Activated T-cell treated with anti-CD3 and anti-CD28 coated beads for 48 hours (primary cell): ENCODE measurements at regions not wholly inside any gene's neighbourhood (a gene's known extent, or its start where the extent isn't known, plus 50 kb on each side); places are given as distances from the start of the nearest gene placed in this dataset.
"Not testable (repeated sequence)": the region's sequence is repeated elsewhere in the genome, so short reads cannot be mapped to it uniquely, and the experiment has no call there.

Experiments used
- DNase-seq: peaks from one replicate; pipeline ENCODE4 v3.0.0-alpha.2; 2020; ENCODE audit warnings: low read depth

DNA sequence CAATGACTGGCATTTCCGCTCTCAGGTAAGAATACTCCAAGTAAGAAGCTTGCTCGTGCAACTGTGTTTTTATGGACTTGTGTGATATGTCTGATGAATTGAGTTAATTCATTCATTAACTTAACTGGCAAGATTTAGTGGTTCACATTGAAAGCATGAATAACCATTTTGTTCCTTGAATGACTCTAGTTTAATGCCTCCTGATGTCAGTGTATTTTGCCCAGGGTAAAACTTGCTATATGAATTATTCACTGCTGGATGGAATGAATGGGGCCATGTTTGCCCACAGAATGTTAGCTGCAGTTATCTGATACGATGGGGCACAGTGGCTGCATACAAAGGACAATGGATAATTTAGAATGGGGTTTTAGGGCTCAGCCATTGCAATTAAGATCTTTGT, 124.1 kb downstream of the ZNF365 start:
- DNase-seq: no peak

GRCh38 chr10:62500116-62500515, 125.9 kb downstream of the ZNF365 start:
- not testable (repeated sequence) for DNase-seq

- DNase-seq: no peak
Observed at GRCh38 chr10:62501547-62501946, 127.4 kb downstream of the ZNF365 start.

DNA sequence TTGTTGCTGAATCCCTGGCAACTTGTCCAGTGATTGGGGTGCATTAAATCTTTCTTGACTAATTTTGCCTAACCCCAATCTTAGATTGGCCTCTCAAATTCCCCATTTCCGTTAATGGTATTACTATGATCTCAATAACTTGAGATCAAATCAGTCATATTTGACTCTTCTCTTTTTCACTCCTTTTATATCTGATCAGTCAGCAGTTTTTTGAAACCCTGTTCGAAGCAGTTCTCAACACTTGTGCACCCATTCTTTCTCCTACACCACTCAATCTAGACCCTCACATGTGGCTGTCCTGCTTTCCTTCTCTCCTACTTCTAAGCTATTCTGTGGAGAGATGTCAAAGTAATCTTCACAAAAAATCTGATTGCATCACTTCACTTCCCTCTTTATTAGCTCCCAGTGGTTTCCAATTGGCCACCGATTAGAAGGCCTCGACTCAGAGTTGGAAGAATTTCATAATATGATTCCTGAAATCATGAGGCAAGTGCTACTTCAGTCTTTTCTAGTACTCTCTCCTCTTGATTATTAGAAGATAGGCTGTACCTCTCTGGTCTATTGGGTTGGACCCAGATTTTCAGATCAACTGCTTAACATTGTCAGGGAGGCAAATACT, 128.9 kb downstream of the ZNF365 start:
- no peak for DNase-seq

- no peak for DNase-seq
Observed at GRCh38 chr10:62503872-62504271, 129.7 kb downstream of the ZNF365 start.

- DNase-seq: no peak
Observed at GRCh38 chr10:62506371-62506770, 132.2 kb downstream of the ZNF365 start.

DNA sequence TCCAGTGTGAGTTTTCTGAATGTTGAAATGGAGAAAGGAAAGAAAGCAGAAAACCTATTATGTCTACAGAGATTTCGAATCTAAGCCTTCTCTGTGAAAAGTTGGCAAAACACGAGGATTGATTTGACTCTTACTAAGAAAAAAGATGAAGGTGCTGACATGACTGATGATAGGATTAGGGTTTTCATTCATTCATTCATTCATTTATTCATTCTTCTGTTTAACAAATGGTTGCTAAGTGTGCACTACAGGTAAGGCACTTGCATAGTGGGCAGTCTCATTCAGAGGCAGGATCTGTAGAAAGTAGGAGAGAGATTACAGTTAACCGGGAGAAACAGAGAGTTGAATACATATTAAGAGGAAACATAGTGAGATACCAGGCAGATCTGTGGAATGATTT, 137.1 kb downstream of the ZNF365 start:
- no peak for DNase-seq

DNA sequence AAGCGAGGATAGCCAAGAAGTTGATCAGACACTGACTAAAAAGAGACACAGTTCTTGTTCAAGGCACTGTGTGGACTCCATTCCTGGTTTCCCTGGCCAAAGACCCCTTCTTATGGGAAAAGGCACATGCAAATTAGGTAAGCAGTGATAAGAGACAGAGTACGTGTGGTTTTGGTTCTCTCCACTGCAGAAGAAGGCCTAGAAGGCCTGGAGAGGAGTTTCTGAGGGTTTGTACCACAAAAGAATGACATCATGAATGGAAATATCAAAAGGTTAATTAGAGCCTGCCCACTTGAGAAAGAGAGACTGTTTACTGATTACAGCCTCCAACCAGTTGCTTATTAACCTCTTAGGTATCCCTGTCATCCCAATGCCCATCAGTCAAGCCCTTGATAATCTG, 137.5 kb downstream of the ZNF365 start:
- DNase-seq: no peak

DNA sequence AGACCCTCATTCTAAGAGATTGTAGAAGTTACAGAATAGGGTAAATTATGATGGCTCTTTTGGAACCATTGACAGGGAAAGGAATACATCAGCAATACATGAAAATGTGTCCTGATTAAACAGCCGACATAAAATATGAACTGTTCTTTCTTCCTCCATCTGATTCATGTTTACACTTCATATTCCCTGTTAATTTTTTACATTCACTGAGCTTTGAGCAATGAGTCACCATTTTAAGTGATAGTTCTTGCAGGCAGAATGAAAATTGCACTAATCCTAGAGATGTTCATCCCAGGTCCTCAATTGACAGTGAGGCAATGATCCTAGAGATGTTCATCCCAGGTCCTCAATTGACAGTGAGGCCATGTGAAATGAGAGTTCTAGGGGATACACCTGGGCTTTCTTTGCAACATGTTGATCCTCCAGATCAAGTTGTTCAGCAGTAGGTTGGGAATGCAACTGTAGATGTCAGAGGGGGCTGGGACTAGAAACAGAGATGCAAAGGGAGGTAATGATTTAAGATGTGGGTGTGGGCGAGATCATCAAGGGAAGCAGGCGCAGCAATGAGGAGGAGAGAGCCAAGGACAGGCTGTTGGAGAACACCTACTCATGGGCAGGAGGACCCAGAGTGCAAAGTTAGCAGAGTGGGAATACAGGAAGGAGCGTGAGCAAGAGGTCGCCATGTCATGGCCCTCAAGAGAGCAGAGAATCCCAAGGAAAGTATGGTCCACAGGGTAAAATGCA, 138.7 kb downstream of the ZNF365 start:
- no peak for DNase-seq

DNA sequence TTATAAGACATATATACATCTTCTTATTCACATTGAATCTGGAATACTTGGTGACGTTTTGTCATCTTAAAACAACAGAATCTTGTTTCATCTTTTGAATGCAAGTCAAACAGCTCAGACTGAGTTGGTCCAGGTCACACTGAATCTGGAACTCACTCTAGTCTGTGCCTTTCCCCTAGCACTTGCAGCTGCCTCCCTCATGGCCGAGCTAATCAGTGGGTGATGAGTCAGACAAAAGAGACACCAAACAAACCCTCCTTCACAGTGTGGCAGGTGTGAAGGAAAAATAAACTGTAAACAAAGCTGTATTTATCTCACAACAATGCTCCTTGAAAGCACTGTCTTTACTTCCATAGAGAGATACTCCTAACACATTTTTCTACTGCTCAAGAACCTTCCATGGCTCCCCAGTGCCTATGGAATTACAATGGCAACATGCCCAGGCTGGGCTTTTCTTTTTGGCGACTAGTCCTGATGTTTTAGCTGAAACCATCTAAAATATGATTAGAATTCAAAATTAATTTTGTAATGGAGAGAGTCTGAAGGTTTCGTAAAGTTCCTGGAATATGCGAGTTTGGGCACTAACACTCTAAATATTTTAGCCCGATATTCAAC, 140.0 kb downstream of the ZNF365 start:
- no peak for DNase-seq

GRCh38 chr10:62517252-62517651, 143.1 kb downstream of the ZNF365 start:
- no peak for DNase-seq

DNA sequence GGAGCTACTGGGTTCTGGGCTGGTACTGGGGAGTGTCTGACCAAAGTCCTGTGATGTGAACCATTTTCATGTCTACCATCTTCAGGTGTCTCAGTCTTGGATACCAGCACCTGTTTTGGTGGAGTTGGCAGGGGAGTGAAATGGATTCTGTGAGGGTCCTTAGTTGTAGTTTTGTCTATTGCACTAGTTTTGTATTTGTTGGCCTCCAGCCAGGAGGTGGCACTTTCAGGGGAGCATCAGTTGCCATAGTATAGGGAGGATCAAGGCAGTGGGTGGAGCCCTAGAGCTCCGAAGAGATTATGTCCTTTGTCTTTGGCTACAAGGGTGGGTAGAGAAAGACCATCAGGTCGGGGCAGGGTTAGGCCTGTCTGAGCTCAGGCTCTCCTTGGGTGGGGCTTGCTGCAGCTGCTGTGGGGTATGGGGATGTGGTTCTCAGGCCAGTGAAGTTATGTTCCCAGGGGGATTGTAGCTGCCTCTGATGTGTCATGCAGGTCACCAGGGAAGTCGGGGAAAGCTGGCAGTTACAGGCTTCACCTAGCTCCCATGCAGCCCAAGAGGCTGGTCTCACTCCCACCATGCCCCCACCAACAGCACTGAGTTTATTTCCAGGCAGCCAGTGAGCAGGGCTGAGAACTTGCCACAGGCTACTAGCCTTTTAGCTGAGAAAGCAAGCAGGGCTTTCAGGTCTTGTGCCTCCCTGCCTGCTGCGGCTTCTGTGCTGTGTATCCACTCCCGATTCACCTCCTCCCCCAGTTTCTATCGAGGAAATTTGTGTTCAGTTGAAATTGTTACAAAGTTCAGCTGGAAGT, 153.1 kb downstream of the ZNF365 start:
- no peak for DNase-seq

- DNase-seq: no peak
Observed at GRCh38 chr10:62528441-62528840, 154.3 kb downstream of the ZNF365 start.

DNA sequence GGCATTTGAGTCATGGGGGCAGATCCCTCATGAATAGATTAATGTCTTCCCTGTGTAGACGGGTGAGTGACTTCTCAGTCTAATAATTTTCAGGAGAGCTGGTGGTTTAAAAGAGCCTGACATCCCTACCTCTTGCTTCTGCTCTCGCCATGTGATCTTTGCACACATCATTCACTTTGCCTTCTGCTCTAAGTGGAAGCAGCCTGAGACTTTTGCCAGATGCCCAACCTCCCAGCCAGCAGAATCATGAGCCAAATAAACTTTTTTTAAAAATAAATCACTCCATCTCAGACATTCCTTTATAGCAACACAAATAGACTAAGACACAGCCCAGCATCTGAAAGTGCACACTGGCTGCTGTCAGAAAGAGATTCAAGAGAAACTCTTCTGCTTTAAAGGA, 155.2 kb downstream of the ZNF365 start:
- no peak for DNase-seq

GRCh38 chr10:62534031-62534430, 159.9 kb downstream of the ZNF365 start:
- no peak for DNase-seq

DNA sequence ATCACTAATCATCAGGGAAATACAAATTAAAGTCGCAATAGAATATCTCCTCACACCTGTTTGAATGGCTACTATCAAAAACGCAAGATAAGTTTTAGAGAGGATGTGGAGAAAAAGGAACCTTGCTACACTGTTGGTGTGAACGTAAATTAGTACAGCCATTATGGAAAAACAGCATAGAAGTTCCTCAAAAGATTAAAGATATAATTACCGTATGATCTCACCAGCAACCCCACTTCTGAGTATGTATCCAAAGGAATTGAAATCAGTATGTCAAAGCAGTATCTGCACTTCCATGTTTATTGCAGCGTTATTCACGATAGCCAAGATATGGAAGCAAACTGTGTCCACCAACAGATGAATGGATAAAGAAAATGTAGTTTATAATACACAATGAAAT, 164.4 kb downstream of the ZNF365 start:
- DNase-seq: no peak

- DNase-seq: no peak
Observed at GRCh38 chr10:62540389-62540788, 166.2 kb downstream of the ZNF365 start.

DNA sequence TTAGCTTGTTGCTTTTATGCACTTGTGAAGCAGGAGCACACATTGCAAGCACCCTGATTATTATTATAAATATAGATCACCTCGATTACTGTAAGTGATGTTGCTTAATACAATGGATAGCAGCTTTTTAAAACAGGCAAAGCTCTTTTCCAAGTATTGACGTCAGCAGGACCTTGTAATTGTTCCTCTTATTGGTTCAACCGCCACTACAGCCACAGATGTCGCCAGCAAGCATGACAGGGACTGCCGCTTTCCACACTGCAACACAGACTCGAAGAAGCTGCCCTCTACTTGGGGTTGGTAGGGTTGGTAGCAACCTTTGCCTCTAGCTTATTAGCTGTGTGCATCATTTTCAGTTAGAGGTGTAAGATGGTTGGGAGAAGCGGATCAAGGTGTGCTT, 167.6 kb downstream of the ZNF365 start:
- DNase-seq: no peak

DNA sequence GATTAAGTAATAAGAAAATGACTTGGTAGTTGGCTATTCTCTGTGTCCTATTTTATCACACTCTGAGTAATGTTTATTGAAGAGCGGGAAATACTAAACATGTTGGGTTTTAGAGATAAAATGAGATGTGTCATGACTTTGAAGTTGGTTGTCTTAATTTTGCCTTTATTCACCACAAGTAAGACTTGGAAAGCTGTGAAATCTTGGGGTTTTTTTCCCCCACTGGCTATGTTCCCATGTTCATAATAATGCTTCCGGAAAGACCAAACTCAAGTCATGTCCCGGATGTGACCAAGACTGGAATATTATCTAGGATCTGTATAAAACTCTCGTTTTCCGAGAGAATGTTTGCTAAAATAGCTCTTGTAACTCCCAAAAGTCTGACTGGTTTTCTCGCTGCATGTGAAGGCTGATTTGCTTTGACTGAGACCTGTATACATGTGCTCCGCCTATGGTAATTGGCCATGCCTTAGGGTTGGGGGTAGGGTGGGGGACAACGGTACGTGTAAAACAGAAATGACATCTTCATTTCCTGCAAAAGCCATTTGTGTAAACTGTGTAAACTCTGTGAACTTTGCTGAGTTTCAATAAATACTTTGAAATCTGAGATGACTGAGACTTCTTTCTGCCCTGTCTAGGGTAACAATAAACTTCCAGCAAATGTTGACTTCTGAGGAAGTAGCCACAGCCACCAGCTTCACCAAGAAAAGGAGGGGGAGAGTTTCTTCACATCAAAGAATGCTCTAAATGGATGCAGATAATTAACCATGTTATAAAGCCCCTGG, 169.6 kb downstream of the ZNF365 start:
- DNase-seq: no peak

DNA sequence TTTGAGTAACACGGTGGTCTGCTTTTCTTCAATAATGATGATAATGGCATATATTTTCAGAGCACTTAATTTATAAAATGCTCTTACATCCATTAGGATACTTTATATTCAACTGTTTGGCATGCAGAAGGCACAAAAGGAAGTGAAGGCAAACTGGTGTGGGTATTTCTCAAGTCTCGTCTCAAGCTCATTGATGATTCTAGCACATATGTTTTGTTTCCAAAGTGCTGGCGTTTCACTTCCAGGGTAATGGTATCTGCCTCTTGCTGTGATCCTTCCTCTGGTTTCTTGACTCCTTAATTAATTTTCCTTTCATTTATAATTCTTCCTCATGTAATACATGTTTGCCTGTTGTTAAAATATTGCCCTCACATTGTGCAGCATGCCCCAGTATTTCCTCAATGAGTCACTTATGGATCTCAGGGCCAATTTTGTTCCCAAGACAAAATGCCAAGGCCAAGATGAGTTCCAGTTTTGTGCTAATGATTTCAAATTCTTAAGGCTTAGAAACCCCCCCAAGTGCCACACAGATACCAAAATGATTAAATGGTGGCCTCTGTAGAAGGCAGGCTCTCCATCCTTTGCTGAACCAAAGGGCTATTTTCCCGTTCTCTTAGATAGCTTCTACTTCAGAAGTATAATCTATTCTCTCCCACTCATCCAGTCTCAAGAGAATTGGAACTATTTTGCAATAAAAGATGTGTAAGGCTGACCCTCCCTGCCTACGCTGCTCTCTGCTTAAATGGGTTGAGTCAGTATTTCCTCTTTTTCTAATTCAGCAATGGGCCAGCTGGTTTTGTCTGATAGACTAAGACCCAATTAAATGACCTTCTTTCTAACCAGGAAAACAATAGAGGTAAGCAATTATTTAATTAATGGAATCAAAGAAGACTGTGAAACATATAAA, 171.2 kb downstream of the ZNF365 start:
- no peak for DNase-seq

DNA sequence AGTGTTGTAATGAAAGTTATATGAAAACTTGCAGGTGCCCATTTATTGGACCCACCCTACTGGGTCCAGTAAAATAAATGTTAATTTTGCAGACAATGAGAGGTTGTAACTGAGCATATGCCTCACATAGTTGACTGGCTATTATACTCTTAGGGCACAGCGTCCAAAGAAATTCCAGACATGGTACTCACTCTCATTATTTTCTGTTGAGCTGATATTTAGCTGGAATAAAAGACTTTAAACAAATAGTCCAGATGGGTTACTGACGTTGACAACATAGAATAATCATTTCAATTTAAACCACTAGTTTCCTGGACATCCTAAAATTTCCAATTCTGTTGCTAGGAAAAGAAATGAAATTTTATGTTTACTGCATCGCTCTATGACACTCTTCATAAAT, 174.5 kb downstream of the ZNF365 start:
- DNase-seq: no peak
